Bronchial epithelial cell (primary cell): ENCODE measurements at regions not wholly inside any gene's neighbourhood (a gene's known extent, or its start where the extent isn't known, plus 50 kb on each side); places are given as distances from the start of the nearest gene placed in this dataset.

ENCODE experiments used
- DNase-seq: peaks from one replicate; pipeline ENCODE4 v3.0.0-alpha.2; 2010; ENCODE audit warnings: low read depth
- FAIRE-seq: peaks from 2 replicates; lab custom pipeline; 2011; peaks lifted over from hg19 to GRCh38; lab: Jason Lieb, UNC
- H3K27me3 ChIP-seq: 2 replicates; pipeline ENCODE4 v1.5.1; 2011; ENCODE audit warnings: low read length; ENCODE audit not compliant: control insufficient read depth, insufficient read depth
- H3K36me3 ChIP-seq: 2 replicates; pipeline ENCODE4 v1.5.1; 2011; ENCODE audit warnings: low read length; ENCODE audit not compliant: control insufficient read depth, insufficient read depth
- H3K4me3 ChIP-seq: 2 replicates; pipeline ENCODE4 v1.5.1; 2011; ENCODE audit warnings: mild to moderate bottlenecking, low read depth, low read length, control low read depth
- CTCF ChIP-seq: IDR thresholded peaks from 2 replicates; pipeline ENCODE4 v1.5.1; 2011; ENCODE audit warnings: mild to moderate bottlenecking, moderate library complexity, low read length, control low read depth, inconsistent platforms; ENCODE audit not compliant: insufficient read depth, severe bottlenecking

GRCh38 chr14:104245075-104245474 is 106.7 kb downstream of the KIF26A start:
- FAIRE-seq (no peak), DNase-seq (no peak)
- TF ChIP-seq CTCF, result no peak
- Histone ChIP-seq H3K36me3 (no peaks in the 10 kb centered on the region), H3K27me3 (no peaks in the 10 kb centered on the region), H3K4me3 (no peak overlapping the region)

- FAIRE-seq (no peak), DNase-seq (no peak)
- Histone ChIP-seq H3K36me3 (no peaks in the 10 kb centered on the region), H3K4me3 (no peak overlapping the region), H3K27me3 (no peaks in the 10 kb centered on the region)
- no peak for TF ChIP-seq CTCF
These were observed 107.3 kb downstream of the KIF26A start for GRCh38 chr14:104245723-104246122.

- TF ChIP-seq CTCF, result no peak
- Histone ChIP-seq H3K36me3 (no peaks in the 10 kb centered on the region), H3K4me3 (no peak overlapping the region), H3K27me3 (no peaks in the 10 kb centered on the region)
- FAIRE-seq (no peak), DNase-seq (no peak)
These were observed 108.3 kb downstream of the KIF26A start for GRCh38 chr14:104246401-104247335.

- no peaks in the 10 kb centered on the region for H3K36me3 ChIP-seq
- TF ChIP-seq CTCF, result no peak
- no peak for FAIRE-seq
- no peak overlapping the region for H3K4me3 ChIP-seq
- H3K27me3 ChIP-seq, result no peaks in the 10 kb centered on the region
- no peak for DNase-seq
These were observed 109.2 kb downstream of the KIF26A start for GRCh38 chr14:104247336-104248202.

- no peaks in the 10 kb centered on the region for H3K27me3 ChIP-seq
- FAIRE-seq, result no peak
- no peak for DNase-seq
These were observed 110.0 kb downstream of the KIF26A start for GRCh38 chr14:104248203-104249055.

More at GRCh38 chr14:104248203-104249055, 110.0 kb downstream of the KIF26A start:
- H3K36me3 ChIP-seq, result no peaks in the 10 kb centered on the region
- no peak overlapping the region for H3K4me3 ChIP-seq
- no peak for TF ChIP-seq CTCF
